RWPE1 (cell line): ENCODE measurements at regions not wholly inside any gene's neighbourhood (a gene's known extent, or its start where the extent isn't known, plus 50 kb on each side); places are given as distances from the start of the nearest gene placed in this dataset.
"Not testable (repeated sequence)": the region's sequence is repeated elsewhere in the genome, so short reads cannot be mapped to it uniquely, and the experiment has no call there.

ENCODE experiments used
- CTCF ChIA-PET: fragments of 350-600 bp; sonication (Branson Sonifier 250); formaldehyde crosslinking; extraction: SDS; loops from one replicate; lab custom pipeline; 2021; lab: Yijun Ruan, JAX
- POLR2A ChIA-PET: fragments of 400-600 bp; formaldehyde crosslinking; extraction: SDS; loops from one replicate; lab custom pipeline; 2020; ENCODE audit warnings: antibody characterized with exemption; ENCODE audit not compliant: low non-redundant PET; lab: Yijun Ruan, JAX
- DNase-seq: peaks from one replicate; pipeline ENCODE4 v3.0.0; 2012; ENCODE audit warnings: low spot score
- H3K27ac ChIP-seq: fragments of 450-650 bp; 2 replicates; pipeline ENCODE4 v1.5.1; 2017
- TF ChIP-seq, protein P1 (sequence below): fragments of 450-650 bp; conservative IDR thresholded peaks from 2 replicates; pipeline ENCODE4 v1.5.1; 2017; ENCODE audit warnings: low read depth, mild to moderate bottlenecking

DNA sequence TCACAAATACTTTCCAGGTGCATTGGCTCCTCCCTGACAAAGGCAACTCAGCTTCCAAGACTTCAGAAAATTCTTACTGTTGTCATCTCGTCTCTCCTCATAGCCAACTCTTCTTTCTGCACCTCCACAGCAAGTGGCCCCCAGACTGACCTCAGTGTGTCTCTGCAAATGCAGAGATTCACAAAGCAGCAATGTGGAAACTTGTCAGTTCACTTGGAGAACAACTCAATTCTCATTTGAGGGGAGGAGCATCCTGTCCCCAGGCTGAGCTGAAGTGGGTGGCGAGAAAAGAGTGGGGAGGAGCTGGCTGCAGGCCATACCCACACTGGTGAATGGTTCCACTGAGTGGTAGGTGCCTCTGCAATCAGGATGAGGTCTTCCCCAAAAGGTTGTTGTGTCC, 248.7 kb upstream of the IL12A start:
- no peak overlapping the region for H3K27ac ChIP-seq
- ChIA-PET CTCF (interaction anchor here (1.0 kb wide), 1 partner anchor 13 kb away, joined by 3 read pairs; no protein-coding TSS in a partner anchor), POLR2A (no interaction called here)
- TF ChIP-seq, protein P1, sequence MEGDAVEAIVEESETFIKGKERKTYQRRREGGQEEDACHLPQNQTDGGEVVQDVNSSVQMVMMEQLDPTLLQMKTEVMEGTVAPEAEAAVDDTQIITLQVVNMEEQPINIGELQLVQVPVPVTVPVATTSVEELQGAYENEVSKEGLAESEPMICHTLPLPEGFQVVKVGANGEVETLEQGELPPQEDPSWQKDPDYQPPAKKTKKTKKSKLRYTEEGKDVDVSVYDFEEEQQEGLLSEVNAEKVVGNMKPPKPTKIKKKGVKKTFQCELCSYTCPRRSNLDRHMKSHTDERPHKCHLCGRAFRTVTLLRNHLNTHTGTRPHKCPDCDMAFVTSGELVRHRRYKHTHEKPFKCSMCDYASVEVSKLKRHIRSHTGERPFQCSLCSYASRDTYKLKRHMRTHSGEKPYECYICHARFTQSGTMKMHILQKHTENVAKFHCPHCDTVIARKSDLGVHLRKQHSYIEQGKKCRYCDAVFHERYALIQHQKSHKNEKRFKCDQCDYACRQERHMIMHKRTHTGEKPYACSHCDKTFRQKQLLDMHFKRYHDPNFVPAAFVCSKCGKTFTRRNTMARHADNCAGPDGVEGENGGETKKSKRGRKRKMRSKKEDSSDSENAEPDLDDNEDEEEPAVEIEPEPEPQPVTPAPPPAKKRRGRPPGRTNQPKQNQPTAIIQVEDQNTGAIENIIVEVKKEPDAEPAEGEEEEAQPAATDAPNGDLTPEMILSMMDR: no peak
- DNase-seq: no peak

DNA sequence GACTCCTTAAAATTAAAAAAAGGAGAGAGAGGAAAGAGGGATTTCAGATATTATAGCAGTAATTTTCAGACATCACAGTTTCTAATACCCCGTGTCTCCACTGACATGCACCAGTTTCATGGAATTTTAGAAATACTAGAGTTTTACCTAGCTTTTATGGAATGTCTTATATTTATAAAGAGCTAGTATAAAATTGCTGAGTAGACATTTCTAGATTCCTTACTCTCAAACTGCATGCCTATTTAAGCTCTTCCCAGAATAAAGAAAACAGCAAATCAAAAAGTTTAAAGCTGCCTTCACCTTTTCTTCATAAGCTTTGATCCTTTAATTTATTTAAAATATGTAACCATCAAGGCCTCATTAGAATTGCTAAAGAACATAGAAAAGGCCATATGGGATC, 247.4 kb upstream of the IL12A start:
- no peak for DNase-seq
- no peak overlapping the region for H3K27ac ChIP-seq
- ChIA-PET CTCF (interaction anchor here (0.7 kb wide), 1 partner anchor 1003 kb away, joined by 3 read pairs; no protein-coding TSS in a partner anchor), POLR2A (no interaction called here)
- TF ChIP-seq, protein P1: no peak

DNA sequence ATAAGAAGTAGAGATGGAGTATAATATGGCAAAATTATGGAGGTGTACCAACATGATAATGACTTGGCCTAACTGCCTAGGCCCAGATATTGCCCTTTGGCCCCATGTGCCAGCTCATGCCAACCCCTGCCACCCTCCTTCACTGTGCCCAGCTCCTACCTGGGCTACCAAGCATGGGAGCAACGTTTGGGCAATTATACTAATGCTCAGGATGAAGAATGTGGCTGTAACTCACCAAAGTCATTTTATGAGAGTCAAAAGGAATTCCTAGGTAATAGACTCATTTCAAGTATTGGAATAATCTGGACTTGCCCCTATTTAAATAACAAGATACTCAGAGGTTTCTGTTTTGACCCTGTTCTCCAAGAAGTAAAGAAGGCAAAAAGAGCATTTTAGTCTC, 240.2 kb upstream of the IL12A start:
- TF ChIP-seq, protein P1: no peak
- no peak overlapping the region for H3K27ac ChIP-seq
- ChIA-PET CTCF (no interaction called here), POLR2A (no interaction called here)
- no peak for DNase-seq

DNA sequence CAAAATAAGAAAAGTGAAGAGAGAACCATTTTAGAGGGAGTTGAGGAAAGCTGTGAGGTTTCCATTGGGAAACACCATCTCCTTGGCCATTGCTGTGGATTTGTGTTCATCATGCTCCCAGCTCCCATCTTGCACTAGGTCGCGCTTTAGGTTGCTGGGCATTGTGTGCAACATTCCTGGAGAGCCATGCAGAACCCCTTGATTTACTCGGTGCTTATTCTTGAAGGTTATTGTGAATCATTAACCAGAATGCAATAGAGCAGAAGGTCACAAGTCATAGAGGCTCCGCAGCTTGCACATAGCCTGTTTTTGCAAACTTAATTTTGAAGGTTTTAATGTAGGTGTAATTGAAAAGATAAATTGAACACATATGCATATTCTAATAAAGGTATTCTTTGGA, 239.2 kb upstream of the IL12A start:
- ChIA-PET CTCF (interaction anchor here (0.6 kb wide), 1 partner anchor 124 kb away, joined by 3 read pairs; no protein-coding TSS in a partner anchor), POLR2A (no interaction called here)
- TF ChIP-seq, protein P1: no peak
- H3K27ac ChIP-seq: no peak overlapping the region
- DNase-seq: no peak

DNA sequence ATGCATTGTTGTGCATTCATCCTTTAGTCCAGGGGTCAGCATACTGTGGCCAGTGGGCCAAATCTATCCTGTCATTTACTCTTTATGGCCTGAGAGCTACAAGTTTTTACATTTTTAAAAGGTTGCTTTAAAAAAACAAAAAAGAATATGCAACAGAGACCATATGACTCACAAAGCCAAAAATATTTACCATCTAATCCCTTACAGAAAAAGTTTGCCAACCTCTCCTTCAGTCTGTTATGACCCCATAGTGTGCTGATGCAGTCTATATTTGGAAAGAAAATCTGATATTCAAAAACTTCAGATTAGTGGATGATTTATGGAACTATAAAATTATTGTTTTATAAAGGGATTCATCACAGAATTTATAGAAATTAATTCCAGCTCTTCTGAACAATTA, 237.5 kb upstream of the IL12A start:
- TF ChIP-seq, protein P1: no peak
- ChIA-PET POLR2A (no interaction called here), CTCF (interaction anchor here (0.6 kb wide), 2 partner anchors 49 to 1831 kb away, joined by 3 to 4 read pairs; no protein-coding TSS in a partner anchor)
- DNase-seq: no peak
- H3K27ac ChIP-seq: no peak overlapping the region

DNA sequence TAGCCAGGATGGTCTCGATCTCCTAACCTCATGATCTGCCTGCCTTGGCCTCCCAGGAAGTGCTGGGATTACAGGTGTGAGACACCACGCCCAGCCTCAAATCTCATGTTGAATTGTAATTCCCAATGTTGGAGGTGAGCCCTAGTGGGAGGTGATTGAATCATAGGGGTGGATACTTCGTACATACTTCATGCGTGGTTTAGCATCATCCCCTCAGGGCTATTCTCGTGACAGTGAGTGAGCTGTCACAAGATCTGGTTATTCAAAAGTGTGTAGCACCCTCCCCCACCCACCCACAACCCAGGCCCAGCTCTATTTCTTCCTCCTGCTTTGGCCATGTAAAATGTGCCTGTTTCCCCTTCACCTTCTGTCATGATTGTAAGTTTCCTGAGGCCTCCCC, 236.9 kb upstream of the IL12A start:
- POLR2A ChIA-PET: no interaction called here
- no peak overlapping the region for H3K27ac ChIP-seq
- no peak for DNase-seq
- TF ChIP-seq, protein P1: no peak
- CTCF ChIA-PET: no interaction called here

DNA sequence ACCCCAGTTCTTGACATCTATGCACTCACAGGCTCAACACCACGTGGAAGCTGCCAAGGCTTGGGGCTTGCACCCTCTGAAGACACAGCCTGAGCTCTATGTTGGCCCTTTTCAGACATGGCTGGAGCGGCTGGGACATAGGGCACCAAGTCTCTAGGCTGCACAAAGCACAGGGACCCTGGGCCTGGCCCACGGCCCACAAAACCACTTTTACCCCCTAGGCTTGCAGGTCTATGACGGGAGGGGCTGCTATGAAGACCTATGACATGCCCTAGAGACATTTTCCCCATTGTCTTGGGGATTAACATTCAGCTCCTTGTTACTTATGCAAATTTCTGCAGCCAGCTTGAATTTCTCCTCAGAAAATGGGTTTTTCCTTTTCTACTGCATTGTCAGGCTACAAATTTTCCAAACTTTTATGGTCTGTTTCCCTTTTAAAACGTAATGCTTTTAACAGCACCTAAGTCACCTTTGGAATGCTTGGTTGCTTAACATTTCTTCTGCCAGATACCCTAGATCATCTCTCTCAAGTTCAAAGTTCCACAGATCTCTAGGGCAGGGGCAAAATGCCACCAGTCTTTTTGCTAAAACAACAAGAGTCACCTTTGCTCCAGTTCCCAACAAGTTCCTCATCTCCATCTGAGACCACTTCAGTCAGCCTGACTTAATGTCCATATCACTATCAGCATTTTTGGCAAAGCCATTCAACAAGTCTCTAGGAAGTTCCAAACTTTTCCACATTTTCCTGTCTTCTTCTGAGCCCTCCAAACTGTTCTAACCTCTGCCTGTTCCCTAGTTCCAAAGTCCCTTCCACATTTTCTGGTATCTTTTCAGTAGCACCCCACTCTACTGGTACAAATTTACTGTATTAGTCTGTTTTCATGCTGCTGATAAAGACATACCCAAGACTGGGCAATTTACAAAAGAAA, 232.1 kb upstream of the IL12A start:
- CTCF ChIA-PET, POLR2A ChIA-PET, DNase-seq, H3K27ac ChIP-seq: not testable (repeated sequence)
